KMS-11 (cell line): ENCODE measurements at regions not wholly inside any gene's neighbourhood (a gene's known extent, or its start where the extent isn't known, plus 50 kb on each side); places are given as distances from the start of the nearest gene placed in this dataset.

ENCODE experiments used
- H2AFZ ChIP-seq: fragments of 200-600 bp; sonication (generic); 2 replicates; pipeline ENCODE4 v1.6.1; 2016; ENCODE audit warnings: antibody characterized with exemption, mixed run types, low read depth
- H3K27ac ChIP-seq: fragments of 200-600 bp; sonication (generic); 2 replicates; pipeline ENCODE4 v1.6.1; 2016; ENCODE audit warnings: mild to moderate bottlenecking, mixed run types
- H3K27me3 ChIP-seq: fragments of 200-600 bp; sonication (generic); 2 replicates; pipeline ENCODE4 v1.6.1; 2017; ENCODE audit warnings: mild to moderate bottlenecking, low read depth, mixed run types, moderate library complexity; ENCODE audit not compliant: insufficient read depth
- H3K36me3 ChIP-seq: fragments of 200-600 bp; sonication (generic); 2 replicates; pipeline ENCODE4 v1.6.1; 2017; ENCODE audit warnings: mild to moderate bottlenecking, mixed run types; ENCODE audit not compliant: insufficient read depth
- H3K4me1 ChIP-seq: fragments of 200-600 bp; sonication (generic); 2 replicates; pipeline ENCODE4 v1.6.1; 2016; ENCODE audit warnings: mild to moderate bottlenecking, low read depth, mixed run types; ENCODE audit not compliant: poor library complexity, severe bottlenecking
- H3K4me2 ChIP-seq: fragments of 200-600 bp; sonication (generic); 2 replicates; pipeline ENCODE4 v1.7.0; 2016; ENCODE audit warnings: mild to moderate bottlenecking, mixed run types
- H3K4me3 ChIP-seq: fragments of 200-600 bp; sonication (generic); IDR thresholded peaks from 2 replicates; pipeline ENCODE4 v1.6.1; 2017; ENCODE audit warnings: low read depth, low read length, mixed read lengths; ENCODE audit not compliant: insufficient read depth
- H3K79me2 ChIP-seq: fragments of 200-600 bp; sonication (generic); 2 replicates; pipeline ENCODE4 v1.6.1; 2016; ENCODE audit warnings: low read depth, mixed run types; ENCODE audit not compliant: insufficient read depth
- H3K9ac ChIP-seq: fragments of 200-600 bp; sonication (generic); 2 replicates; pipeline ENCODE4 v1.6.1; 2016; ENCODE audit warnings: mild to moderate bottlenecking, mixed run types
- H4K20me1 ChIP-seq: fragments of 200-600 bp; sonication (generic); 2 replicates; pipeline ENCODE4 v1.6.1; 2016; ENCODE audit warnings: mild to moderate bottlenecking, mixed run types; ENCODE audit not compliant: insufficient read depth
- TF ChIP-seq, protein P1 (sequence below): fragments of 200-600 bp; sonication (generic); conservative IDR thresholded peaks from 2 replicates; pipeline ENCODE4 v1.6.1; 2017; ENCODE audit warnings: low read depth, mild to moderate bottlenecking, antibody characterized with exemption, low read length, moderate library complexity, mixed read lengths

DNA sequence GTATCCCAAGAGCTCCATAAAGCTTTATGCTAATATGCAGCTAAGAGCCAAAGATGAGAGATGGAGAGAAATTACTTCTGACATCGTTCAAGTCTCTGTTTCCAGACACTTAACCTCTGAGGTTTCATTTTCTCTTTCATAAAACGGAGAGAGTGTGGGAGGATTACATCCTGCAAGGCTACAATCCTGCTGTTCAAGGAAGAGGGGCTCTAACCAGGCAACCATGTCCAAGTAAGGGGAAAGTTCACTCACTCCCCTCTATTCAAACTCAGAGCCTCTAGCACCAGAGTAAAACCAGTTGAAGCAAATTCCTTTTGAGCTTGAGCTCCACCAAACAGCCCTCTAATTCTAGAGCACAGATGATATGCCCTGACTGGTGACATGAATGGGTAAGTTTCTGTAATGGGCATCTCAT, 397.4 kb downstream of the NPIPA8 start:
- no peaks in the 10 kb centered on the region for H3K36me3 ChIP-seq
- peak overlapping the region; percentile 68 for H2AFZ ChIP-seq
- peaks cover 9% of the 10 kb centered on the region for H3K4me1 ChIP-seq
- no peaks in the 10 kb centered on the region for H4K20me1 ChIP-seq
- no peak overlapping the region for H3K9ac ChIP-seq
- no peak overlapping the region for H3K27ac ChIP-seq
- H3K27me3 ChIP-seq: no peaks in the 10 kb centered on the region
- no peaks in the 10 kb centered on the region for H3K79me2 ChIP-seq
- TF ChIP-seq, protein P1, sequence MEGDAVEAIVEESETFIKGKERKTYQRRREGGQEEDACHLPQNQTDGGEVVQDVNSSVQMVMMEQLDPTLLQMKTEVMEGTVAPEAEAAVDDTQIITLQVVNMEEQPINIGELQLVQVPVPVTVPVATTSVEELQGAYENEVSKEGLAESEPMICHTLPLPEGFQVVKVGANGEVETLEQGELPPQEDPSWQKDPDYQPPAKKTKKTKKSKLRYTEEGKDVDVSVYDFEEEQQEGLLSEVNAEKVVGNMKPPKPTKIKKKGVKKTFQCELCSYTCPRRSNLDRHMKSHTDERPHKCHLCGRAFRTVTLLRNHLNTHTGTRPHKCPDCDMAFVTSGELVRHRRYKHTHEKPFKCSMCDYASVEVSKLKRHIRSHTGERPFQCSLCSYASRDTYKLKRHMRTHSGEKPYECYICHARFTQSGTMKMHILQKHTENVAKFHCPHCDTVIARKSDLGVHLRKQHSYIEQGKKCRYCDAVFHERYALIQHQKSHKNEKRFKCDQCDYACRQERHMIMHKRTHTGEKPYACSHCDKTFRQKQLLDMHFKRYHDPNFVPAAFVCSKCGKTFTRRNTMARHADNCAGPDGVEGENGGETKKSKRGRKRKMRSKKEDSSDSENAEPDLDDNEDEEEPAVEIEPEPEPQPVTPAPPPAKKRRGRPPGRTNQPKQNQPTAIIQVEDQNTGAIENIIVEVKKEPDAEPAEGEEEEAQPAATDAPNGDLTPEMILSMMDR: no peak
- H3K4me3 ChIP-seq: no peak overlapping the region
- H3K4me2 ChIP-seq: peak overlapping the region; percentile 67

DNA sequence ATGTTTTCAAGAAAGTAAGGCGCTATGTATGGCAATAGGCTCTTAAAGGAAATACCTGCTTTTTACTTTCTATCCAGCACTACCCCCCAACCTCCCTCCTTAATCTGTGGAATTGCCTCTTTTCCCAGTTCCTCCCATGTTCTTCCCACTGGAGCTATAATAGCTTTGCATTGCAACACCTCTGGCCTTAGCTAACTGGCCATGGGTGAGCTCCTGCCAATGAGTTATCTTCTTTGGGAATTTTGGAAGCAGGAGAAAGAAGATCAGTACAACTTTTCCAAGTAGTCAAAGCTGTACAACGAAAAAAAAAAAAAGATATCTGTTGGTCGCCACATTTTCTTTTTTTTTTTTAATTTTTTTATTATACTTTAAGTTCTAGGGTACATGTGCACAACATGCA, 398.0 kb downstream of the NPIPA8 start:
- no peak overlapping the region; the same call in 1 of the 2 replicates for H3K4me2 ChIP-seq
- H3K4me3 ChIP-seq: no peak overlapping the region
- no peak overlapping the region for H3K27ac ChIP-seq
- no peaks in the 10 kb centered on the region for H4K20me1 ChIP-seq
- H3K9ac ChIP-seq: no peak overlapping the region
- H3K79me2 ChIP-seq: no peaks in the 10 kb centered on the region
- H3K36me3 ChIP-seq: no peaks in the 10 kb centered on the region
- H3K27me3 ChIP-seq: no peaks in the 10 kb centered on the region
- H3K4me1 ChIP-seq: peaks cover 9% of the 10 kb centered on the region
- H2AFZ ChIP-seq: no peak overlapping the region
- TF ChIP-seq, protein P1: no peak

DNA sequence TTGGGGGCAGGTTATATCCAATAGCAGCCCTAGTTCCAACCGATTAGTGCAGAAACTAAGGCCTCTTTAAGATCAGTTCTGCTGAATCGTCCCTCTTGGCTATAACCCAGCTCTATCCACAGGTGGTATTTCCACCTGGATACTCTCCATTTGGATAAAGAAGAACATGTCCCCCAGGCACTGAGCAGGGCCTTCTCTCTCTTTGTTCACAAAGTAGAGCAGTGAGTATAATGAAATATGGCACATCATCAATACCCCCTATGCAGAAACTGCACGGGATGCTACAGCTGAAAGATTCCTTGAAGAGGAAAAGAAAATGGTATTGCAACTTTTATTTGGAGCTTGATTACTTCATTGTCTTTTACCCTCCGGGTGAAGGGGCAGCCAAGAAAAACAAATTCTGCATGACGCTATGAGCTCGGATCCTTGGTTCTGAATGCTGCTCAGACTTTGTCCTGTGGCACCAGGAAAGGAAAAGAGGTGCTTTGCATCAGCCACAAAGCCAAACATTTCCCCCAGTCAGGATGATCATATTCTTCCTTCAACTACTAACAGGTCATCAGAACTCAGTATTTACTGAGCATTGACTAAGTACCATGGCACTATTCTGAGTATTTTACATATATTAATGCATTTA, 399.7 kb downstream of the NPIPA8 start:
- Histone ChIP-seq H3K9ac (no peak overlapping the region), H4K20me1 (no peaks in the 10 kb centered on the region), H3K27ac (no peak overlapping the region), H3K27me3 (no peaks in the 10 kb centered on the region), H3K79me2 (no peaks in the 10 kb centered on the region), H3K4me1 (peaks cover 9% of the 10 kb centered on the region), H3K36me3 (no peaks in the 10 kb centered on the region), H2AFZ (no peak overlapping the region), H3K4me3 (no peak overlapping the region), H3K4me2 (no peak overlapping the region)
- TF ChIP-seq, protein P1: no peak

DNA sequence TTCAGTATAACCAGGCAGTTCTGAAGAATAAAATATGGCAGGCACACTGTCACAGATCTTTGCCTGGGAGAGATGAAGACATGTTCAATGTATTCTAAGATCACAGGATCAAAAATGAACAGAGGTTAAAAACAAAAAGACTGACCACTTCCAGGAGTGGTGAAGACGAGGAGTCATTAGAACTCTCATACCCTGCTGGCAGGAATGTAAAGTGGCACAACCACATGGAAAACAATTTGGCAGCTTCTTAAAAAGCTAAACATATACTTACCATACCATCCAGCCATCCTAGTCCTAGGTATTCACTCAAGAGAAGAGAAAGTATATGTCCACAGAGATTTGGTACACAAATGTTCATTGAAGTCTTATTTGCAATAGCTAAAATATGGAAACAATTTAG, 406.3 kb downstream of the NPIPA8 start:
- Histone ChIP-seq H3K4me1 (no peaks in the 10 kb centered on the region), H3K27ac (no peak overlapping the region), H3K36me3 (no peaks in the 10 kb centered on the region), H3K27me3 (no peaks in the 10 kb centered on the region), H3K79me2 (no peaks in the 10 kb centered on the region), H2AFZ (no peak overlapping the region), H3K4me2 (no peak overlapping the region), H4K20me1 (no peaks in the 10 kb centered on the region), H3K4me3 (no peak overlapping the region), H3K9ac (no peak overlapping the region)
- TF ChIP-seq, protein P1: no peak
